Keratinocyte (primary cell): ENCODE measurements at regions not wholly inside any gene's neighbourhood (a gene's known extent, or its start where the extent isn't known, plus 50 kb on each side); places are given as distances from the start of the nearest gene placed in this dataset.

Source experiments
- CTCF ChIP-seq, 3 experiments: IDR thresholded peaks in 1 of 3; conservative IDR thresholded peaks in 1 of 3; optimal IDR thresholded peaks in 1 of 3; 2 replicates in 2 of 3; 3 replicates in 1 of 3; pipeline versions ENCODE3 to v1.5.1; 2011; ENCODE audit warnings: low read length in 3 of 3, mild to moderate bottlenecking in 3 of 3, moderate library complexity in 2 of 3, control low read depth in 1 of 3, inconsistent platforms in 1 of 3; ENCODE audit not compliant: insufficient read depth in 2 of 3; ENCODE audit errors: extremely low read depth in 1 of 3
- EZH2 ChIP-seq: IDR thresholded peaks from one replicate; pipeline ENCODE4 v1.6.1; 2012; ENCODE audit warnings: inconsistent platforms, mild to moderate bottlenecking, low read length, moderate library complexity

- no peak for TF ChIP-seq CTCF (optimal IDR thresholded peaks at IDR 0.05 in 1 of 3, IDR thresholded peaks at IDR 0.05 in 1 of 3, conservative IDR thresholded peaks at IDR 0.05 in 1 of 3; ENCODE audit: extremely low read depth in 1 of 3, insufficient read depth in 2 of 3, low read length in 3 of 3)
- no peak for TF ChIP-seq EZH2
Measured at GRCh38 chr4:1511441-1512041, 105.3 kb upstream of the NKX1-1 start.
